CD14-positive monocyte (primary cell): ENCODE measurements at regions not wholly inside any gene's neighbourhood (a gene's known extent, or its start where the extent isn't known, plus 50 kb on each side); places are given as distances from the start of the nearest gene placed in this dataset.

ENCODE experiments used
- DNase-seq, 3 donors: peaks; one replicate each; pipeline ENCODE4 v3.0.0-alpha.2; 2011 to 2022
- H2AFZ ChIP-seq: 2 replicates; pipeline ENCODE4 v1.6.0; 2012; ENCODE audit warnings: mild to moderate bottlenecking, low read depth, low read length, inconsistent platforms; ENCODE audit not compliant: insufficient read depth, poor library complexity, severe bottlenecking
- H3K27ac ChIP-seq, 2 donors: 1 replicate in 1 of 2; 2 replicates in 1 of 2; pipeline ENCODE4 v1.5.1; 2012 to 2013; ENCODE audit warnings: low read length in 2 of 2, control low read depth in 1 of 2, inconsistent platforms in 1 of 2, low read depth in 1 of 2, mild to moderate bottlenecking in 1 of 2
- H3K27me3 ChIP-seq, 2 donors: one replicate each; pipeline versions ENCODE4 v1.6.0 to v1.6.1; 2011 to 2013; ENCODE audit warnings: low read length in 2 of 2; ENCODE audit not compliant: control insufficient read depth in 2 of 2, insufficient read depth in 2 of 2
- H3K36me3 ChIP-seq, 2 donors: replicated peaks in 1 of 2; 1 replicate in 1 of 2; 2 replicates in 1 of 2; pipeline versions ENCODE4 v1.5.1 to v1.6.1; 2012 to 2013; ENCODE audit warnings: low read length in 2 of 2, control low read depth in 1 of 2, inconsistent platforms in 1 of 2, mild to moderate bottlenecking in 1 of 2; ENCODE audit not compliant: insufficient read depth in 2 of 2, control insufficient read depth in 1 of 2
- H3K4me1 ChIP-seq, 2 donors: 1 replicate in 1 of 2; 2 replicates in 1 of 2; pipeline versions ENCODE4 v1.5.1 to v1.6.1; 2012 to 2013; ENCODE audit warnings: low read length in 2 of 2, control low read depth in 1 of 2, inconsistent platforms in 1 of 2, mild to moderate bottlenecking in 1 of 2, moderate library complexity in 1 of 2; ENCODE audit not compliant: insufficient read depth in 2 of 2, control insufficient read depth in 1 of 2
- H3K4me2 ChIP-seq: replicated peaks from 2 replicates; pipeline ENCODE3; 2012; ENCODE audit warnings: low read length, moderate library complexity, mild to moderate bottlenecking; ENCODE audit not compliant: poor library complexity, severe bottlenecking; ENCODE audit errors: extremely low read depth
- H3K4me3 ChIP-seq, 3 experiments: fragments of 200-600 bp in 1 of 3; sonication (generic) in 1 of 3; replicated peaks in 1 of 3; 1 replicate in 2 of 3; 2 replicates in 1 of 3; pipeline ENCODE4 v1.5.1; 2011 to 2013; ENCODE audit warnings: low read length in 3 of 3, mild to moderate bottlenecking in 3 of 3, control low read depth in 2 of 3, low read depth in 2 of 3, inconsistent platforms in 1 of 3, moderate library complexity in 1 of 3
- H3K79me2 ChIP-seq: 2 replicates; pipeline ENCODE4 v1.6.0; 2012; ENCODE audit warnings: mild to moderate bottlenecking, control low read depth, inconsistent platforms, low read length, moderate library complexity; ENCODE audit not compliant: insufficient read depth
- H3K9ac ChIP-seq: 2 replicates; pipeline ENCODE4 v1.6.0; 2017; ENCODE audit warnings: low read length, mild to moderate bottlenecking; ENCODE audit not compliant: insufficient read depth, poor library complexity, severe bottlenecking
- H3K9me3 ChIP-seq, 2 donors: replicated peaks in 1 of 2; 1 replicate in 1 of 2; 2 replicates in 1 of 2; pipeline versions ENCODE4 v1.5.1 to v1.6.1; 2012 to 2013; ENCODE audit warnings: low read length in 2 of 2, control low read depth in 1 of 2; ENCODE audit not compliant: control insufficient read depth in 1 of 2, insufficient read depth in 1 of 2
- H4K20me1 ChIP-seq: 2 replicates; pipeline ENCODE4 v1.6.0; 2012; ENCODE audit warnings: mild to moderate bottlenecking, low read length, control low read depth, moderate library complexity; ENCODE audit not compliant: insufficient read depth
- H3K27ac Mint-ChIP-seq, 7 donors: one replicate each; pipeline ENCODE4 v1.8.0; 2020; ENCODE audit warnings: mild to moderate bottlenecking in 7 of 7, mixed read lengths in 7 of 7, moderate library complexity in 6 of 7, inconsistent platforms in 2 of 7
- H3K27me3 Mint-ChIP-seq, 3 donors: one replicate each; pipeline ENCODE4 v1.8.0; 2021 to 2022; ENCODE audit warnings: low read depth in 3 of 3, mild to moderate bottlenecking in 3 of 3, mixed read lengths in 3 of 3, moderate library complexity in 3 of 3, inconsistent platforms in 1 of 3
- H3K36me3 Mint-ChIP-seq, 2 donors: one replicate each; pipeline ENCODE4 v1.8.0; 2020; ENCODE audit warnings: mixed read lengths in 2 of 2, inconsistent platforms in 1 of 2, mild to moderate bottlenecking in 1 of 2
- H3K4me1 Mint-ChIP-seq: one replicate; pipeline ENCODE4 v1.8.0; 2020; ENCODE audit warnings: mild to moderate bottlenecking, mixed read lengths
- H3K4me3 Mint-ChIP-seq, 2 donors: one replicate each; pipeline ENCODE4 v1.8.0; 2020; ENCODE audit warnings: mild to moderate bottlenecking in 2 of 2, mixed read lengths in 2 of 2, moderate library complexity in 1 of 2
- H3K9me3 Mint-ChIP-seq, 7 donors: one replicate each; pipeline ENCODE4 v1.8.0; 2020 to 2022; ENCODE audit warnings: mixed read lengths in 7 of 7, mild to moderate bottlenecking in 6 of 7, moderate library complexity in 6 of 7, inconsistent platforms in 2 of 7
- WGBS: methylation state at CpG from one replicate; pipeline ENCODE4 v1.1.5; 2013; ENCODE audit warnings: missing lambda C conversion rate; ENCODE audit not compliant: insufficient coverage; 5-methylcytosine and 5-hydroxymethylcytosine counted together
- intact Hi-C, 2 donors: fragments of 100-400 bp; cut with micrococcal nuclease; formaldehyde crosslinking; loops; one replicate each; pipeline versions ENCODE4 v1.15.0 to v1.15.1; 2023
- TF ChIP-seq, protein P1 (sequence below): fragments of 200-600 bp; IDR thresholded peaks from one replicate; pipeline ENCODE4 v1.8.0; 2022; ENCODE audit warnings: antibody characterized with exemption, mild to moderate bottlenecking

DNA sequence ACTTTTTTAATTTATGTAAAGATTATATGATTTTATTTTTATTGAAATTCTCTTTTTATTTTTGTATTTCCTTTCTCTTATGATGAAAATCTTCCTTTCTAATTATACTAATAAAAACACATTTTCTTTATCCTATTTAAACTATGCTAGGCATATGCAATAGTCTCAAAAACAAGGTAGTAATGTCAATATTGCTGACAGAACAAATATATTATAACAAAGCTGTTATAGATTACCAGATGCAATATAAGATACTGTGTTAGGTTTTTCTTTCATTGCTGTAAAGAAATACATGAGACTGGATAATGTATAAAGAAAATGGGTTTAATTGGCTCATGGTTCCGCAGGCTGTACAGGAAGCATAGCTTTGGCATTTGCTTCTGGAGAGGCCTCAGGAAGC is 631.2 kb upstream of the SOX11 start:
- 100% methylated on average over 1 of the region's 1 CpG for WGBS
- H4K20me1 ChIP-seq: no peaks in the 10 kb centered on the region
- no peak overlapping the region for H2AFZ ChIP-seq

DNA sequence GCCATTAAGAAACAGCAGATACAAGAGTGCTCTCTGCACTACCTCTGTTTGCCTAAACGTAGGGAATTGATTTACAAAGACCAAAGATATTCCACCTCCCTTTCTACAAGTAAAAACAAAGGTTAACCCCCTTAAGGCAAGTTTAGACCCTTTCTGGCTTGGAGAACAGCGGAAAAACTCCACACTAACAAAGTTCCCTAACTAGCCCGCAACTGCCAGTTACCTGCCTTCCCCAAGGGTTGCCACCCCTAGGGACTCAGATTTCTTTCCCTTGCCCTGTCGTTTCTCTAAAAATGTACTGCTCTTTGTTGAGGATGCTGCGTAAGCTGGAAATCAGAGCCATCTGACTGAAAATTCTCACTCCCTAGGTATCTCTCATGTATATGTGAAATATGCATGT is 627.5 kb upstream of the SOX11 start:
- Histone ChIP-seq H3K4me1 (no peaks in the 10 kb centered on the region), H3K27ac (no peak overlapping the region), H3K4me2 (no peak overlapping the region), H3K79me2 (no peaks in the 10 kb centered on the region), H3K4me3 (no peak overlapping the region), H3K9me3 (peaks cover 3 to 7% of the 10 kb centered on the region in 2 donors), H2AFZ (no peak overlapping the region), H3K27me3 (no peaks in the 10 kb centered on the region), H4K20me1 (no peaks in the 10 kb centered on the region), H3K36me3 (no peaks in the 10 kb centered on the region), H3K9ac (no peak overlapping the region)
- 57% methylated on average over 2 of the region's 5 CpGs for WGBS
- Mint-ChIP-seq H3K27me3 (no peaks in the 10 kb centered on the region), H3K9me3 (peaks cover 0 to 14% (median 2%) of the 10 kb centered on the region in 7 donors), H3K4me3 (no peak overlapping the region), H3K4me1 (no peaks in the 10 kb centered on the region), H3K36me3 (no peaks in the 10 kb centered on the region), H3K27ac (no peak overlapping the region)
- intact Hi-C loops: no loop called here
- TF ChIP-seq, protein P1, sequence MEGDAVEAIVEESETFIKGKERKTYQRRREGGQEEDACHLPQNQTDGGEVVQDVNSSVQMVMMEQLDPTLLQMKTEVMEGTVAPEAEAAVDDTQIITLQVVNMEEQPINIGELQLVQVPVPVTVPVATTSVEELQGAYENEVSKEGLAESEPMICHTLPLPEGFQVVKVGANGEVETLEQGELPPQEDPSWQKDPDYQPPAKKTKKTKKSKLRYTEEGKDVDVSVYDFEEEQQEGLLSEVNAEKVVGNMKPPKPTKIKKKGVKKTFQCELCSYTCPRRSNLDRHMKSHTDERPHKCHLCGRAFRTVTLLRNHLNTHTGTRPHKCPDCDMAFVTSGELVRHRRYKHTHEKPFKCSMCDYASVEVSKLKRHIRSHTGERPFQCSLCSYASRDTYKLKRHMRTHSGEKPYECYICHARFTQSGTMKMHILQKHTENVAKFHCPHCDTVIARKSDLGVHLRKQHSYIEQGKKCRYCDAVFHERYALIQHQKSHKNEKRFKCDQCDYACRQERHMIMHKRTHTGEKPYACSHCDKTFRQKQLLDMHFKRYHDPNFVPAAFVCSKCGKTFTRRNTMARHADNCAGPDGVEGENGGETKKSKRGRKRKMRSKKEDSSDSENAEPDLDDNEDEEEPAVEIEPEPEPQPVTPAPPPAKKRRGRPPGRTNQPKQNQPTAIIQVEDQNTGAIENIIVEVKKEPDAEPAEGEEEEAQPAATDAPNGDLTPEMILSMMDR: no peak
- no peak for DNase-seq

More for the DNA sequence above, 631.2 kb upstream of the SOX11 start:
- no peaks in the 10 kb centered on the region for H3K4me1 Mint-ChIP-seq
- Histone ChIP-seq H3K4me2 (no peak overlapping the region), H3K27me3 (no peaks in the 10 kb centered on the region), H3K27ac (no peak overlapping the region), H3K9ac (no peak overlapping the region), H3K36me3 (no peaks in the 10 kb centered on the region), H3K4me1 (no peaks in the 10 kb centered on the region), H3K79me2 (no peaks in the 10 kb centered on the region), H3K4me3 (no peak overlapping the region), H3K9me3 (peaks cover 3 to 7% of the 10 kb centered on the region in 2 donors)
- no peak overlapping the region for H3K27ac Mint-ChIP-seq
- TF ChIP-seq, protein P1: no peak
- no peaks in the 10 kb centered on the region for H3K27me3 Mint-ChIP-seq
- intact Hi-C loops: no loop called here
- H3K4me3 Mint-ChIP-seq: no peak overlapping the region
- H3K36me3 Mint-ChIP-seq: no peaks in the 10 kb centered on the region
- H3K9me3 Mint-ChIP-seq: peaks cover 0 to 10% (median 2%) of the 10 kb centered on the region in 7 donors
- no peak for DNase-seq
